GM18526 (cell line): ENCODE measurements at regions not wholly inside any gene's neighbourhood (a gene's known extent, or its start where the extent isn't known, plus 50 kb on each side); places are given as distances from the start of the nearest gene placed in this dataset.

Experiments
- POLR2A ChIP-seq: IDR thresholded peaks from 3 replicates; pipeline ENCODE4 v1.6.1; 2011; ENCODE audit not compliant: insufficient read length; ENCODE audit errors: extremely low read depth

DNA sequence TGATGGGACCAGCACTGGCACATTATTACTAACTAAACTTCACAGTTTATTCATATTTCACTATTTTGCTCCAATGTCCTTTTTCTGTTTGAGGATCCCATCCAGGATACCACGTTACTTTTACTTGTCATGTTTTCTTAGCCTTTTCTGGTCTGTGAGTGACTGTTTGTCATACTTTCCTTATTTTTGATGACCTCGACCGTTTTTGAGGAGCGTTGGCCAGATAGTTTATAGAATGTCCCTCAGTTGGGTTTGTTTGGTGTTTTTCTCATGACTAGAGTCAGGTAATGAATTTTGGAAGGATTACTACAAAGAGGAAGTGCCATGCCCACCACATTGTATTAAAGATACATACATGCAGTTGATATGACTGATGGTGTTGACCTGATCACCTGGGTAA is 199.4 kb upstream of the CCND2 start:
- no peak for TF ChIP-seq POLR2A

DNA sequence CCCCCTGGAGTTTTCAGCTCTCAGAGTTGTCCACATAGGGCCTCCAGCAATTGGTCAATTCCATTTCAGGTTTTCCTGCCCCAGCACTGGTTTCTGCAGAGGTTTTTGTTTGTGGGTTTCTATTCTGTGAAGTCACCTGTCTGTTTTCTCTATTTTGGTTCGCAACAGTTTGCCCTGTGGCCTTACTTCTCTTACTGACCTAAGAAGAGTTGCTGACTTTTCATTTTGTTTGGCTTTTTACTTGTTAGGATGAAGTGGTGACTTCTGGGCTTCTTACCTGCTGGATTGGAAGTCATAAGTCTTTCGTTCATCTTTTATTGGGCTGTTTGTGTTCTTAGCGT is 196.4 kb upstream of the PARP11 start:
- TF ChIP-seq POLR2A = no peak

DNA sequence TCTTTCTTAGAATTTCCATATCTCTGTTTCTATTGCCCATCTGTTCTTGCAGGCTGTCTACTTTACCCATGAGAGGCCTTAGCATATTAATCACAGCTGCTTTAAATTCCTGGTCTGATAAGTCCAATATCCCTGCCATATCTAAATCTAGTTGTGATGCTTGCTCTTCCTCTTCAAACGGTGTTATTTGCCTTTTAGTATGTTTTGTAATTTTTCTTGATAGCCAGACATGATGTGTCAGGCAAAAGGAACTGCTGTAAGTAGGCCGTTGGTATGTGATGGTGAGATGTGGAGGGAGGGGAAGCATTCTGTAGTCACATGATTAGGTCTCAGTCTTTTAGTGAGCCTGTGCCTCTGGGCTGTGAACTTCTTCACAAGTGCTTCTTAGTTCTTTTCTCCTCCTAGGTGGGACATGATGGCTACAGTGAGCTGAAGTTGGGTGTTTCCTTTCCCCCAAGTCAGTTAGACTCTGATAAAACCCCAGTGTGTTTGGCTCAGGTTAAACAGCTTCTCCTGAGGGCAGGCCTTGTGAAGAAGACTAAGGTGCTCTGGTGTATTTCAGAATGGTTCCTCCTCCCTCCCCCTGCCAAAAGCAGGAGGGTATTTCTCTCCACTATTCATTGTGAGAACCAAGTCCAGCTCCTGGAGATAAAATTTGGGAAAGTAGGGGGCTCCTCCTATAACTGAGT is 195.9 kb upstream of the PARP11 start:
- TF ChIP-seq POLR2A = no peak

DNA sequence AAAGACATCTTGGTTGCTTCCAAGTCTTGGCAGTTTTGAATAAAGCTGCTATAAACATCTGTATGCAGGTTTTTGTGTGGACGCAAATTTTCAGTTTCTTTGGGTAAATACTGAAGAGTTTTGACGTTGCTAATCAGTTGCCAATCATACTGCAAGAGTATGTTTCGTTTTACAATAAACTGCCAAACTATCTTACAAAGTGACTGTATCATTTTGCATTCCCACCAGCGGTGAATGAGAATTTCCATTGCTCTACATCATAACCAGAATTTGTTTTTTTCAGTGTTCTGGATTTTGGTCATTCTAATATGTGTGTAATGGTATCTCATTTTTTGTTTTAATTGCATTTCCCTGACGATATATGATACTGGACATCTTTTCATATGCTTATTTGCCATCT is 190.8 kb upstream of the PARP11 start:
- no peak for TF ChIP-seq POLR2A

DNA sequence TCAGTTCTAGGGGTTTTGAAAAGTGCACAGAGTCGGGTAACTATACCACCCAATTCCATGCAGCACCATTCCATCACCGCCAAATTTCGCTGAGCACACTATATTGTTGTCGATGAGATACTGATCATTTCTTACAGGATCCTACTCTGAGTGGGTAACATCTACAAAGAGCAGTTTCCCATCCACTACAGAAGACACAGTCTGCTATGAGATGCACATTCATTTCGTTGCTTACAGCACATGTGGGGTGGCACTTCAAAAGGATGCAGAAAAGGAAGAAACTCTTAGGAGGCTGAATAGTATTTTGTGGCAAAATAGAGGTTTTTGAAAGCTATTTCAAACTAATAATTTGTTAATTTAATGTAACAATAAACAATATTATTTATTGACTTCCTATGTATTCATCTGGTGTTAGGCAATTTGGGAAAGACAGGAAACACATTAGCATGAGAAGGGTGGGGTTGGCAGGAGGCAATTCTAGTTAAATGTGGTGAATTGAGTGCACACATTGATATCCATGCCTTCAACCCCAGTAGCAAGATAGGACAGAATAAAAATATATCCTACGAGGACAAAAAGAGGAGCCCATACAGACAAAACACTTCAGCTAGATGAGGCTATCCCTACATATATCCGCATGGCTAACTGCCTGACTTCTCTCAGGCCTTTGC is 186.8 kb upstream of the PARP11 start:
- no peak for TF ChIP-seq POLR2A

- no peak for TF ChIP-seq POLR2A
These were observed 184.0 kb upstream of the PARP11 start for GRCh38 chr12:4056910-4057845.

DNA sequence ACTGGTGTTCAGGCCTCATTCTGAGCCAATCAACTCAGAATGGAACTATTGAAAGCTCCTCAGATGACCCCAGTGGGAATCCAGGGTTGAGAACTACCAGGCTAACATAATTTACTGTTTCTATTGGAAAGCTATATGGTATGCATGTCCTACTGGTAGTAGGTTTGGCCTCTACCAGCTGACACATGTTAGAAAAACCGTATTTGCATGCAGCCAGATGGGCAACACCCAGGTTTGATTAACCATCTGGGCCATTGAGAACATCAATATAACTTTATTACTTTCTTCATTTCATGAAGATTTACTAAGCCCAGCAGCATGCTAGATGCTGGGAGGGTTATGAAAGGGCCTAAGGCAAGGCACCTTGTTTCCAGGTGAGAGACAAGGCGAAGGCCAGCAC is 181.4 kb upstream of the PARP11 start:
- TF ChIP-seq POLR2A = no peak

- no peak for TF ChIP-seq POLR2A
These were observed 179.5 kb upstream of the PARP11 start for GRCh38 chr12:4052691-4053090.

GRCh38 chr12:4051596-4051995 is 178.4 kb upstream of the PARP11 start:
- TF ChIP-seq POLR2A = no peak

DNA sequence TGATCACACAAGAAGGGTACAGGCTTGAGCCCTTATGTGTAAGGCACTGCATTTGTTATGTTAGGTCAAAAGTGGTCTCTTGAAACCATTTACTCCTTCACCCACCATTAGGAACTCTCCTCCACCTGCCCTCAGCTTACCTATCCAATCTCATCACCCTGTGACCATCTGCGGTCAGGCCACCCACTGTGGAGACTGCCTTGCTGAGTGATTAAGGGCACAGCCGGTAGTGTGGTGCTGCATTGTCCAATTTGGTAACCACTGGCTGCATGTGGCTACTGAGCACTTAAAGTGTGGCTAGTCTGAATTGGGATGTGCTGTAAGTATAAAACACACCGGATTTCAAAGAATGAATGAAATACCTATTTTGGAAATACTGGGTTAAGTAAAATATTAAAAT is 177.1 kb upstream of the PARP11 start:
- TF ChIP-seq POLR2A = no peak

- no peak for TF ChIP-seq POLR2A
These were observed 176.3 kb upstream of the PARP11 start for GRCh38 chr12:4049298-4050080.

DNA sequence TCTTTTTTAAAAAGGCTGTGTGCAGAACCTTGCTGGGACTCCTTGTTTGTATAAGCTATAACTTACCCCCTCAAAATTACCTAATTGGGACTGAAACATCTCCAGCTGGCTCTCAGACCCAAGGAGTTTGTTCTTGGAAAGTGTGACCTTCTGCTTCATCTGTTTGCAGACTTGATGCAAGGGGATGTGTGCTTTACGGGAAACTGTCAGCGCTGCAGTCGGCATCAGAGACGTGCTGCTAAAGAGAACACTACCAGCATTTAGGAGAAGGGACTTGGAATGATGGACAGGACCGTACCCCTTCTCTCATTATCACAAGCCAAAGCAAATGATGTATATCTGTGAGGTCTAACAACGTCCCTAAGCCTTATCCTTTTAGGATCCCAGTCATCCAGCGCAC is 174.2 kb upstream of the PARP11 start:
- no peak for TF ChIP-seq POLR2A

DNA sequence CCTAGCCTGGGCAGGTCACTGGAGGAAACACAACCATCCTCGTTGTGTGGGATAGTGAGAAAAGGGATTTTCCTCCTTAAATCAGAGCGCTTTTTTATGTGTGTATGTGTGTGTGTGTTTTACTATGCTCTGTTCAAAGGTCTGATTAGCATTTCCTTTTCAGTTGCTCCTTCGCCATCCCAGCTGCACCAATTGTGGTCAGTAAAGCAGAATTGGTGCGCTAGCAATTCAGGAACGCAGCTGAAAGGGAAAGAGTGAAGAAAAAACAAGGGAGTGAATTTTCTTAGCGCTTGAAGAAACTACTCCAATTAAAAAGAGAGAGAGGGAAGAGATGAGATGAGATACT is 173.3 kb upstream of the PARP11 start:
- no peak for TF ChIP-seq POLR2A

DNA sequence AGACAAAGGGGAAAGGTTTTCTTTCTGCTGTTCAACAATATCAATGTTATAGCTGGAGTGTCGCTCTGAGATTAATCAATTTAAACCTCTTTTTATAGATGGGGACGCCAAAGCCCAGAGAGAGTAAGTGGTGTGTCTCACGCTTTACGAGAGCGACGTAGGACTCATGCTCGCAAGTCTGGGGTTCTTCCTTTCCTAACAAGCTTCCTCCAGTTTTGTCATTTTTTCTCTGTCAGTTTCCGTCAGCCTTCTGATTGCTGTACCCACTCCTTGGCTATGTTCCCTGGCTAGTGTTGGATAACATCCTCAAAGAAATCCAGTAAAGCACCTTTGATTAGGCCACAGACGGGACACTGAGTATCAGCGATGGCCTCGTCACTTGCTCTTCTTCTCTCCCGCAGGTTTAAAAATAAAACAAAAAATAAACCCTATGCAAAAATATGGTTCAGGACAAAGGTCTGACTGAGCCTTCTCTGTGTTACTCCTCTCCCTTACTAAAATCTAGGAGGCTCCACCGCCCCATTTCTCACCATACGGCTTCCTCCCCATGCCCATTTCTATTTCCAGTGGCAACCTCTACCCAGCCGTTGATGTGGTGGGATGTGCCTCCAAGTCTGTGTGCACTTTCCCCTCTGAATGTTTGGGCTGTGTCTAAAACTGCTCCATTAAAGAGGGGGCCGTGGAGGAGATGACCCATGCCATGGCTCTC is 172.7 kb upstream of the PARP11 start:
- TF ChIP-seq POLR2A = no peak
